ELR (cell line): ENCODE measurements at regions not wholly inside any gene's neighbourhood (a gene's known extent, or its start where the extent isn't known, plus 50 kb on each side); places are given as distances from the start of the nearest gene placed in this dataset.
"Not testable (repeated sequence)": the region's sequence is repeated elsewhere in the genome, so short reads cannot be mapped to it uniquely, and the experiment has no call there.

Experiments
- DNase-seq: peaks from one replicate; pipeline ENCODE4 v3.0.0-alpha.2; 2015; ENCODE audit warnings: low read depth

DNA sequence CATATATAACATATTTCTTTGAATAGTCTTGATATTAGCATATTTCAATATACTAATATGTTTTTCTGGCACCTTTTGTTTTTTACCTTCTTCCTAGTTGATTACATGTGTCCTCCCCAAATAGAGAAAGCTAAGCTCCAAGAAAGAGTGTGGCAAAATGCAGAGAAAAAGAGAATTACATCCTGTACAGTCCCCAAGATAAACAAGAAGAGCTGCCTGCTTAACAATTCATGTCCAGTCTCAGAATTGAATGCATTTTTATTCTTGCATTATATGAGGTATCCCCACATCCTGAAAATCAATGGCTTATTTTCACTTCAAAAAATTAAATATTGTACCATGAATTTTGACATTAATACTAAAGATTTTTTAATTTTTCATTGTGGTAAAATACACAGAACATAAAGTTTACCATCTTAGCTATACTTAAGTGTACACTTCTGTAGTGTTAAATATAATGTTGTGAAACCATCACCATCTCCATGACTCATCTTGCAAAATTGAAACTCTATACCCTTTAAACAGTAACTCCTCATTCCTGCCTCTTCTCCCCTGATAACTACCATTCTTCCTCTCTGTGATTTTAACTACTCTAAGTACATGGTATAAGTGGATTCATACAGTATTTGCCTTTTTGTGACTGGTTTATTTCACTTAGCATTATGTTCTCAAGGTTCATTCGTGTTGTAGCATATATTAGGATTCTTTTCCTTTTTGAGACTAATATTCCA lies 490.3 kb downstream of the COL12A1 start:
- DNase-seq, result peak; percentile 40

DNA sequence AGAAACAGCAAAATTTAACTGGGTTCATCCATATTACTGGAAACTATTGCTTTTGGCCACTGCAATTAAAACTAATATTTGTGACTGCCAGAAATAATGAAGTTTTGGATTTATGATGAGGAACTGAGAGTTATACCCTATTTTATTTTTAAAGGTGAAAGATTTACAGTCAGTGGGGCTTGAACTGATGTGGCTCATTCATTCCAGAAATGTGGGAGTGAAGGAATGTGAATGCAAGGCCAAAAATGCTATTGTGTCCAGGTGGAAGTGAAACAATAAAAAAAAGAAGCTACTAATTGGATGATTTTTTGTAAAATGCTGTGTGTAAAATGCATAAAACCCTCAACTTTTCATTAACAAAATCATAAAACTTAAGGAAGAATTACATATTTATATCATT lies 491.9 kb downstream of the COL12A1 start:
- DNase-seq, result no peak

DNA sequence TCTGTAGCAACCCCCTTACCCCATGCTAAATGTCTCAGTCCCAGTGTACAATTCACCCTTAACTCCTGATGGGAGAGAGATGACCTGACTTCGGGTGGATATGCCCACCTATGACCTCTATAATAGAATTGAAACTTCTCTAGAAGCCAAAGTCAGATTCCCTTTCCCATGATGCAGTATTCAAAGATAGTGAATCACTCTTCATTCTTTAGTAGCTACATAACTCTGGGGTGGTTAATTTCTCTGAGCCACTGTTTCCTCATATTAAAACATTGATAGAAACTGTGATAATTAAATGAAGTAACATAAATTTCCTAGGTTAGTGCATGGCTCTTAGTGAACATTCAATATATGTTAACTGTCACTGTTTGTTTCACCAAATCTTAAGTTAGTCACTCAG lies 500.4 kb downstream of the COL12A1 start:
- peak; percentile 16 for DNase-seq

DNA sequence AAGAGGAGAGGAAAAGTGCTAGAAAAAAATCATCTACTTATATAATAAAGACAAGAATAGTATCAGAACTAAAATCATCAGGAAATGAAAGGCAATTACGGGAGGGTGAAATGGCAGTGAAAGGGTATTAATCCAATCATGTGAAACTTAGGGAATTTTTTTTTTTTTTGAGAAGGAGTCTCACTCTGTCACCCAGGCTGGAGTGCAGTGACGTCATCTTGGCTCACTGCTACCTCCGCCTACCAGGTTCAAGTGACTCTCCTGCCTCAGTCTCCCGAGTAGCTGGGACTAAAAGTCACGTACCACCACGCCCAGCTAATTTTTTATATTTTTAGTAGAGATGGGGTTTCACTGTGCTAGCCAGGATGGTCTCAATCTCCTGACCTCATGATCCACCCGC lies 501.3 kb downstream of the COL12A1 start:
- DNase-seq, result not testable (repeated sequence)

DNA sequence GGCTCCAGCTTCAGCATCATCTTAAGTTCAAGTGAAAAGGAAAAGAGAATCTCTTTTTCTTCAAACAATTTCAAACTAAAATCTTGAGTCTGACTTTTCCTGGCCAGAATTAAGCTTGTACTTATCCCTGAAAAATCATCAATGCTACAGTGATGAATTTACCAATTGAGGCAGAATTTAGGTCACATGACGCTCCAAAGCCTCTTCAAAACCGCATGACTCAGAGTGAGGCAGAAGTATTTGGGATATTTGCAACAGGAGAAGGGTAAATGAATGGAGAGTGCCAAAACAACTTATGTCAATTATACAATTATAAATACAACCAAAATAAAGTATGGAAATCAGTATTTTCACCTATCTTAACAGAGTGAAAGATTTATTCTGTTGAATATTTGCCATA lies 515.5 kb downstream of the COL12A1 start:
- no peak for DNase-seq

DNA sequence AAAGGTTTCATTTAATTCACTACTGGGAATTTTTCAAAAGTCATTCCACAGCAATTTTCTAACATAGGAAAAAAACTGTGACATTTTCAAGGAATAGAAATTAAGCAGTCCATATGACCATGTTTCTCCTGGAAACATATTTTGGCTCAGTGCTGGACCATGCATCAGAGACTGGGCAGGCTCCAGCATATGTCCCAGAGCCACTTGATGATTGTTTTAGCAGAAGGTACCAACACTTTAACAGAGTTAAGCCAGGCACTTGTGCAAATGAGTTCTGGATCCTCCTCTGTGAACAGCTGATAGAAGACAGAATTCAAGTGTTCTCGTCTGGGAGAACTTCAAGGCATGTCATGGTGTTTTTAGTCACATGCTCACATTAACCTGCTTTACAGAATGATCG lies 516.3 kb downstream of the COL12A1 start:
- DNase-seq, result no peak

DNA sequence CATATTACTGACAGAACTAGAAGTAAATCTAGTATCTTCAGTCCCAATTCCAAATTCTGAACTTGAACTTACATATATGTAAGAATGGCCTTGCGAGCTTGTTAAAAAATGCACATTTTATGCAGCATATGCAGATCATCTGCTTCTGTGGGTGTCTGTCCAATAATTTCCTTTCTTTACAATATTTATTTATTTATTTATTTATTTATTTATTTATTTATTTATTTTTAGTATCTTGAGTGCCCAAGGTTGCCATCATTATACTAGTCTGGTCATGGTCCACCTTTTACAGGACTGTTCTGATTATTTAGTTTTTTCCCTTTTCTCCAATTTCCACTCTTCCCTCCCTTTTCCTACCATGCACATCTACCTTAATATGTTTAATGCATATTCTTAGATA lies 528.4 kb downstream of the COL12A1 start:
- no peak for DNase-seq

DNA sequence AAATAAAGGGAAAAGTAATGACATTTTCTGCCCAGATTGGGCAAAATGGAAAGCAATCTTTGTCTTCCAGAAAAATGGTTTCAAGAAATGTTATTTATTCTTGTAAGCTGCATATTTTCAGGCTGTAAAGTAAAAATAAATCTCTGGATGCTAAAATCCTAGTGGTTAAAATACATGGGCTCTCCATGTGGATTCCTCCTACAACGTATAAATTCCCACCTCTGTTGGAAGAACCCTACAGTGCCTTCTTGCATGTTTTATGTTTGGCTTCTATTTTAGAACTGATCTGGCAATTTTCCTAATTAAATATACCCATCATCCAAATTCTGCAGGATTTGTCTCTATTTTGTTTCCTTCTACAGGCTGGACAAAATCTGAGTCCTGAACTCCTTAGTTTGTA lies 528.9 kb downstream of the COL12A1 start:
- no peak for DNase-seq

DNA sequence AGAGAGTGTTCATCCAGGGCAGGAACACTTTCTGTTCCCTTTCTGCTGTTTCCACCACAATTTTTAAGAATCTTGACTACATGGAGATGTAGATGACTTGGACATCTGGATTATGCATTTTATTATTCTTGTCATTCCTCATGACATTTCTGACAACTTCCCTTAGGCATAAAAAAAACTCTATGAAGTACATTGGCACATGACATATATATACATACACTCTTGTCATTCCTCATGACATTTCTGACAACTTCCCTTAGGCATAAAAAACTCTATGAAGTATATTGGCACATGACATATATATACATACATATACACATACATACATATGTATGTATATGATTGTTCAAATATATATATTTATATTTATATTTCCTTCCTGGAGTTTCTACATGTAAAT lies 531.5 kb downstream of the COL12A1 start:
- DNase-seq, result no peak

DNA sequence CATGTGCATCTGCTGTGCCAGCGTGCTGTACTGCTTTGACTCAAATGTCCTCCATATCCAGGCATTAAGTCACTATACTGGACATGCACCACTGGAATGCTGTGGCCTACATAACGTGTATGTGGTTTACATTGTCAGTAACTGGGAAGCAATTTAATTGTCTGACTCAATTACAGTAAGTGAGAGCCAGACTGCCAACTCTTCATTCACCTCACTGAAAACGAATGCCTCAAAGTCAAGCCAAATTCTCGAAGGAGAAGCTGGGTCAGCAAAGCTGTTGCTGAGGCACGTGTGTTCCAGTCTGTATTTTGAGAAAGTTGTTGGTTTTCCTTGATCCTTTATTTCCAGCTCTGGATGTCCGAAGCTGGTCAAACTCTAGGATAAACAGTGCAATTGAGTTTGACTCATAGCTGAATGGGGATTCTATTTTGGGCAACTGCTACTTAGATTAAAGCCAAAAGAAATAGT lies 534.3 kb downstream of the COL12A1 start:
- DNase-seq, result peak; percentile 65

DNA sequence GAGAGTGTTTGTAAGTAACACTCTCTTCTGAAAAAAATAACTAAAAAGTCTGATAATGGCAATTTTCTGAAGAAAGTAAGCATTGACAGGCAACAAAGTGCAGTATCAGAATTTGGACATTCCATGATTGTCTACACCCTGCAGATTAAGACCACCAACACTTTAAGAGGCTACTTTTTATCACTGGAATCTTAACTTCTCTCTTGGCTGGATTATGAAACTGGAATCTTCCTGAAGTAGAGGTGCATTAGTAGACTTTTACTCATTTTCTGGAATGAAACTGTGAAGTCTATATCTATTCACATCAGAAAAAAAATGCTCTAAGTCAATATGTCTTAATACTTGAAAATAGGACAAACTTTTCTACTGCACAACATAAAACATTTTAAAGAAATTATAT lies 547.5 kb downstream of the COL12A1 start:
- no peak for DNase-seq

DNA sequence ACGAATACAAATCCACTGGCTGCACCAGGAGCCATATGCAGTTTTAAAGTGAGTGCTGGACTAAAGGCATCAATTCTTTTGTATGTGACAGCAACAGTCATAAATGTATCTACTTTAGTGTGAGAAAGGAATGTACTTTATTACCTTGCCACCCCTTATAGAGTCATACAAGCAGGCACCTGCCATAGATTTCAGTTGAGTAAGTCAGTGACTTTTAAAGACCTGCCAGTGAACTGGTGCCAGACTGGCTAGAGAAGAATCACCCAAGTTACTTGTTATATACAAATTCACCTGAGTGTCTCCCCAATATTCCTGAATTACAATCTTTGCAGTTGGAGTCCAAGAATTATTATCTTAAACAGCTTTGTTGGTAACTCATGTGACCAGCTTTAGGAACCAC lies 547.9 kb downstream of the COL12A1 start:
- DNase-seq, result no peak

DNA sequence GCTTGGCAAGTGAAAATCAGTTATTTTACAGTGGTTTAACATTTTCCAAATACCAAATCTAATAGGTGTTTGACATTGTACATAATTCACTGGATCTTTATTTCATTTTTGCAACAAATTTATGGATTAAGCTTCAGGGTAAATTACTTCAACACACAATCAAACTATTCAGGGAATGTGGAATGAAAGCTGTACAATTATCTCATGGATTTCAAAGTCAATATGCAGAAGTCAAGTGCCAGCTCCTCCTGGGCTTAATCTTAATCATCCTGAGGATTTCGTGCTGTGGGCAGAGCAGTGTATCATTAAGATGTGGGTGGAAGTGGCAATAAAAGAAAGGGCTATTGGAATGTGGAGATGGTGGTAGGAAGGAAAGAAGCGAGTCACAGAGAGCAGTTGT lies 548.8 kb downstream of the COL12A1 start:
- DNase-seq, result peak; percentile 11

DNA sequence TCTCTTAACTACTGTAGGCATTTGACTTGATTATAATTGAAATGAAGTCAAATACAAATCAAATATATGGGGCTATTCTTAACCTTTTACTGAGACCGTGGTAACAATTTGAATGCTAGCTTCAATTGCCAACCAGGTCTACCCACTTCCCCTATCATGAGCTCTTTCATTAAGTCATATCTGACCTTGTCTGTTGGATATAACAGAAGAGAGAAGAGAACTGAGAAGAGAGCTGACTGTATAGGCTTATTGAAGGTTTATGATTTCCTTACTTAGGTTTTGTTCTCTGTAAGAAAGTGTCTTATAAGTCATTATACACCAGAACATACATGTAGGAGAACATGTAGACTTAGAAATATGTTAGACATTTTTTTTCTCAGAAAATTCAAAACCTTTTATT lies 549.4 kb downstream of the COL12A1 start:
- DNase-seq, result no peak

DNA sequence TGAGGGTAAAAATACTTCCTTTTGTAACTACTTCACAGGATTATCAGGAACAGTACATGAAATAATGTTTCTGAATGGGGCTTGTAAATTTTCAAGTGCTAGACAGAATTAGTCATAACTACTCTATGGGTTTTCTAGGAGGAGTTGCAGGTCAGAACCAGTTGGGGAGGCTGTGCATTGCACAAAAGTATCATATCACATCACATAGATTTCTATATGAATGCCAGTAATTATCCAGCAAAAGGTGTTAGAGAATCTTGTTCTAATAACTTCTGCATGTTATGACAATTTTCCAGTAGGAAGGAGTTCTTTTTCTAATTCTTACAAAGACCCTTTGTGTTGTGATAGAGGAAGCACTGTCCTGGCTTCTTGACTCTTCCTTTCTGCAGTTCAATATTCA lies 551.6 kb downstream of the COL12A1 start:
- DNase-seq, result no peak

DNA sequence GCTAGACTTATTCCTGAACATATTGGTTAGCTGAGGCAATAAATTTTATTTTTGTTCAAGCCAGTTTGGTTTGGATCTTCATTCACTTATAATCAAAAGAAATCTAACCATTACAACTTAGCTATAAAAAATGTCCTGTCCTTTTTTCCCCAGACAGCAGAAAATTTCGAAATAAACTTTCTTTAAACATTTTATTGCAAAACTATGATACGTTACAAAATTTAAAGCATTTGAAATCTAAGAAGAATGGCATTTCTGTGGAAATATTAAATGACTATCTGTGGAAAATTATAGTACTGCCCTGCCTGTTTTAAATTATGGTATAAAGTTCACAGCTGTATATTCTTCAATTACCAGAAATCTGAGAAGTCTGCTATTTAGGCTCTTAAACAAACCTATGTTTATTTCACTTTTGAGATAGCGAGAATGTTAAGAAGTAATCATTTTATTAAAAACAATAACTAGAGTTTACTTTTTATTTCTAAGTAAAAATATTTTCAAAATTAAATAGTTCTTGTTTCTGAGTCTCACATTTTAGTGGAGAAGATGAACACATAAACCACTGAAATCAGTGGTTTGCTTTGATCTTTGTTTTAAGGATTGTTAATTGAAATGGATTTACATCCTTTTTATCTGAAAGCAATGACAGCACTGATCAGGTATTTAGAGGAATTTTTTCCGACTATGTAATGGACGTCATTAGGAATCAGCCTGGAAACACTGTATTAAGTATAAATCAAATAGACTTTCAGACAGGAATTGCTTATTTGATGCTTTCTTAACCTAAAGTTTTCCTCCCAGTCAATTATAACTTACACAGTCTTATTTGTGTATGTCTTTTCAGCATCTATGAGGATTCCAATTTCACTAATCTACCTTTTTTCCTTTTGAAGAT lies 553.7 kb downstream of the COL12A1 start:
- no peak for DNase-seq

DNA sequence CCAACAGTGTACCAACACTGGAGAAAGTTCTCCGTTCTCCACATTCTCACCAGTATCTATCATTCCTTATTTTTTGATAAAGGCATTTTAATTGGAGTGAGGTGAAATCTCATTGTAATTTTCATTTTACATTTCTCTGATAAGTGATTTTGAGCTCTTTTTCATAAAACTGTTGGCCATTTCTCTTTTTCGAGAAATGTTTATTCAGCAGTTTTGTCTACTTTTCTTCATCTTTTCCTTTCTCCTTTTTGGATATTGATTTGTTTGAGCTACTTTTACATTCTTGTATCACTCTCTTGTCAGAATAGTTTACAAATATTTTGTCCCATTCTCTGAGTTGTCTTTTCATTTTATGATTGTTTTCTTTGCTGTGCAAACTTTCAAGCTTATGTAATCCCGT lies 555.2 kb downstream of the COL12A1 start:
- no peak for DNase-seq

DNA sequence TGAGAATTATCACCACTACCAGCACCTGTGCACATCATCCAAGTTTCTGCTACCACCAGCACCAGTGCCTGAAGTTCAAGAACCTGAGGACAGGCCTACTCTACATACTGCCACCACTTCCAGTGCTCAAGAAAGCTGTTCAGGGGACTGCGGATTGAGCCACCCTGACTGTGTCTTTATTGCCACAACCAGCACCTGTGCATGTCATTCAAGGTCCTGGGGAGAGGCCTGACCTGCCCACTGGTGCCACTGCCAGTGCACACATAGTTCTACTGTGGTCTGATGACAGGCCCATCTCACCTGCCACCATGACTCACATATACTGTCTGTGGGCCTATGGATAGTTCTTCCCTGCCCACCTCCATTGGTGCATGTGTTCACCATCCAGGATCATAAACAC lies 559.4 kb downstream of the COL12A1 start:
- DNase-seq, result no peak

DNA sequence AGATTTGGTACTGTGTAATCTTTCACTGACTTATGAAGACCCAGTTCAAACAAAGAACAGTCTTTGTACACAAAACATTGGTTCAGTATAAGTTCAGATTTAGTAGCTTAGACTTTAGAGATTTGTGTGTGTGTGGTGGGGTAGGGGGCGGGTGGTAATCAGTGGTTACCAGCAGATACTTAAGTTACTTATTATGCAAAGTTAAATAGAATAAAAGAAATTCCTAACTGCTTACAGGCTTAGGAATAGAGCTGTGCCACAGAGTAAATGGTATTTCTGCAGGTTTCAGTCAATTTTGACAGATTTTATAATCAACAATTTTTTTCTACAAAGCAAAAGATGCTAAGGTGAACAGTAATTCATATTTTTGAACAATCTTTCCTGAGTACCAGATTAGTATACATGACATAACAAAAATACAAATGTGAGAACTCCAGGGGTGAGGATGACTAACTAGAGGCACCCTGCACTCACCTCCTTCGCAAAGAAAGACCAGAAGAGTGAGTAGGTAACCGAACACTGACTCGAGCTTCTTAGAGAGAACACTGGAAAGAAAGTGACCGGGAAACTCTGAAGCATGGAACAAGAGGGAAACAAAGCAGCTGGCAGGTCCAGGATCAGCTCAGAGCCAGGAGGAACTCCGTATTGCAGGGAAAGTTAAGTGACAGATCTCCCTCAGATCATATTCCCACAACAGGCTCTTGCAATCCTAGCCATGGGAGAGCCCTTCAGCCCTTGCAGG lies 560.6 kb downstream of the COL12A1 start:
- no peak for DNase-seq

DNA sequence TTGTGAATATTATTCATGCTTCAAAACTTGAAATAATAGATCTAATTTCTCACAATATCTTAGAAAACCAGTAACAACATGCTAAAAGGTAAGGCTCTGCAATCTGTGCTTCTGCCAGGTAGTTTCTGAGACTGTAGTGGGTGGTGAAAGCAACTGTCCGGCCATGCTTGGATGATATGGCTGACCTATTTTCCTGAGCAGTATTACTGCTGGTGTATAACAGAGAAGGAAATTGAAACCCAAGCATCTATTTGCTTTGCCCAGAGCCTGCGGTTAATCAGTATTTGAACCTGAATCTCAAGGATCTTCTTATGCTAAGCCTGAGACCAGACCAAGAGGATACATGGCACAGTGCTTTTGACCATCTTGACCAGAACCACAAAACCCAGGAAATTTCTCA lies 563.8 kb downstream of the COL12A1 start:
- DNase-seq, result no peak

DNA sequence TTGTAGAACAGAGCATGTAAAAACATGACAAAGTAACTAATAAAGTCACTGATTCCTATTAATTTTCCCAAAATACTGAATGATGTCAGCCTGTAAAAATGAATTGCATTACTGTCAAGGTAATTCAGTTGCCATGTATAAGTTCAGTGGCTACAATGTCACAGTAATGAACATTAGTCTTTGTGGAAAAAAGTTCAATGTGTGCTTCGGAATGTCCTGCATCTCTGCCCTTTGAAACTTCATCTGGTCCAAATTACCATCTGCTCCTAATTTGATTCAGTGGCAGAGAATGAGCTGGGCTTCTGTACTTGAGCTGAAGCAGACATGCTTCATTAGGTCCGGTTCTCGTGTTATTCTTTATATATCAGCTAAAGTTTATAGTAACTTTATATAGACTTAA lies 567.4 kb downstream of the COL12A1 start:
- no peak for DNase-seq

DNA sequence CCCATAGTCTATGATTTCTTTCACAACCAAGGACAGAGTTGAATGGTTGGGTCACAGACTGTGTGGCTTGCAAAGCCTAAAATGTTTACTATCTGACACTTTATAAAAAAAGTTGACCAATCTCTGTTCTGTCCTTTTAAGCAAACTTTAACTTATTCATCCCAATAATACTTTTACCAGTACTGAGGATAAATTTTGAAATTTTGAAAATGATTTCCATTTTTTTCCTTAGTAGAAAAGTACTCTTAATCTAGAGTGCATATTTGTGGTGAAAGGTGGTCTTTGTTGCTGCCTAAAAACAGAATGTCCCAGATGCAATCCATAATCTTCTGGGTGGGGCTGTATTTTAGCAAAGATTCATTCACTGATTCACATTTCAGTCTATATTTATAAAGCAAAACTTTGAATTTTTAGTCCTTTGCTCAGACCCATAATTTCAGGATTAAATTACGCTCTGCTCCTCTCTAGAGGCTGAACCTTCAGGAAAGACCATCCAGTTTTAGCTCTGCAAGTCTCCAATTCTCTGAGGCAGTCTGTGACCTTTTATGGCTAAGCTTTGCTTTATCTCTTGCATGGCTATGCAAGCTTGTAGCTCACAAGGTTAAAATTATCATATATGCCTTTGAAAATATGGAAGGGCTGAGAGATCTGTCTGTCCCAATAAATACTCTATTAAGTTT lies 573.5 kb downstream of the COL12A1 start:
- DNase-seq, result no peak
